Neural cell (in vitro differentiated cells): ENCODE measurements at regions not wholly inside any gene's neighbourhood (a gene's known extent, or its start where the extent isn't known, plus 50 kb on each side); places are given as distances from the start of the nearest gene placed in this dataset.

Experiments
- H2AFZ ChIP-seq: fragments of 200-600, 300-800 bp; sonication (generic), shearing (Covaris generic); 2 replicates; pipeline ENCODE4 v1.6.0; 2014; ENCODE audit warnings: low read depth, mild to moderate bottlenecking, antibody characterized with exemption, low read length, moderate library complexity
- H3F3A ChIP-seq: fragments of 200-600 bp; shearing (Covaris generic); 2 replicates; pipeline ENCODE4 v1.6.1; 2016; ENCODE audit warnings: mild to moderate bottlenecking, moderate library complexity, mixed read lengths, antibody characterized with exemption, low read length; ENCODE audit not compliant: insufficient read depth, poor library complexity, severe bottlenecking
- H3K27ac ChIP-seq: fragments of 200-600, 300-800 bp; sonication (generic), shearing (Covaris generic); 2 replicates; pipeline ENCODE4 v1.5.1; 2014; ENCODE audit warnings: mild to moderate bottlenecking, low read length, moderate library complexity
- H3K27me3 ChIP-seq: fragments of 300-800, 200-600 bp; sonication (generic), shearing (Covaris generic); 2 replicates; pipeline ENCODE4 v1.6.0; 2014; ENCODE audit warnings: mild to moderate bottlenecking, low read depth, low read length, moderate library complexity; ENCODE audit not compliant: insufficient read depth
- H3K36me3 ChIP-seq: fragments of 300-800, 200-600 bp; sonication (generic), shearing (Covaris generic); 2 replicates; pipeline ENCODE4 v1.5.1; 2014; ENCODE audit warnings: mild to moderate bottlenecking, antibody characterized with exemption, low read length, moderate library complexity; ENCODE audit not compliant: insufficient read depth
- H3K4me2 ChIP-seq: fragments of 300-800, 200-600 bp; sonication (generic), shearing (Covaris generic); 2 replicates; pipeline ENCODE4 v1.6.0; 2014; ENCODE audit warnings: mild to moderate bottlenecking, low read length
- H3K4me3 ChIP-seq: fragments of 300-800, 200-600 bp; sonication (generic), shearing (Covaris generic); 2 replicates; pipeline ENCODE4 v1.5.1; 2014; ENCODE audit warnings: mild to moderate bottlenecking, low read length, moderate library complexity
- H3K79me2 ChIP-seq: fragments of 200-600 bp; shearing (Covaris generic); replicated peaks from 2 replicates; pipeline ENCODE4 v1.6.0; 2014; ENCODE audit warnings: mild to moderate bottlenecking, low read length, moderate library complexity; ENCODE audit not compliant: insufficient read depth
- H3K9ac ChIP-seq: fragments of 300-800, 200-600 bp; sonication (generic), shearing (Covaris generic); 2 replicates; pipeline ENCODE4 v1.6.1; 2016; ENCODE audit warnings: mild to moderate bottlenecking, low read length, mixed read lengths
- H3K9me2 ChIP-seq: fragments of 200-600 bp; shearing (Covaris generic); 2 replicates; pipeline ENCODE4 v1.6.1; 2016; ENCODE audit warnings: mild to moderate bottlenecking, low read length, mixed read lengths; ENCODE audit not compliant: insufficient read depth
- H3K9me3 ChIP-seq: fragments of 200-600, 300-800 bp; sonication (generic), shearing (Covaris generic); 2 replicates; pipeline ENCODE4 v1.6.1; 2016; ENCODE audit warnings: mild to moderate bottlenecking, mixed run types, low read length, moderate library complexity, mixed read lengths
- H4K20me1 ChIP-seq: fragments of 200-600 bp; shearing (Covaris generic); 2 replicates; pipeline ENCODE4 v1.6.1; 2016; ENCODE audit warnings: mild to moderate bottlenecking, mixed run types; ENCODE audit not compliant: insufficient read depth
- CTCF ChIP-seq: fragments of 450-650 bp; IDR thresholded peaks from 2 replicates; pipeline ENCODE4 v1.5.1; 2014; ENCODE audit warnings: antibody characterized with exemption, mild to moderate bottlenecking, moderate library complexity; ENCODE audit not compliant: poor library complexity, severe bottlenecking
- EP300 ChIP-seq: fragments of 450-650 bp; conservative IDR thresholded peaks from 2 replicates; pipeline ENCODE4 v1.6.1; 2014; ENCODE audit warnings: antibody characterized with exemption, mild to moderate bottlenecking, moderate library complexity; ENCODE audit not compliant: poor library complexity, severe bottlenecking
- EZH2 ChIP-seq: fragments of 200-600, 300-800 bp; shearing (Covaris generic), sonication (generic); IDR thresholded peaks from 2 replicates; pipeline ENCODE4 v1.6.1; 2014; ENCODE audit warnings: antibody characterized with exemption, low read length, borderline replicate concordance, mild to moderate bottlenecking; ENCODE audit not compliant: insufficient read depth, poor library complexity, severe bottlenecking
- MXI1 ChIP-seq: fragments of 450-650 bp; conservative IDR thresholded peaks from 2 replicates; pipeline ENCODE4 v1.6.1; 2014; ENCODE audit warnings: antibody characterized with exemption, mild to moderate bottlenecking; ENCODE audit not compliant: poor library complexity, severe bottlenecking
- POLR2AphosphoS5 ChIP-seq: IDR thresholded peaks from 2 replicates; pipeline ENCODE4 v1.6.1; 2012
- RAD21 ChIP-seq: fragments of 450-650 bp; conservative IDR thresholded peaks from 2 replicates; pipeline ENCODE4 v1.6.1; 2014; ENCODE audit warnings: antibody characterized with exemption, mild to moderate bottlenecking, moderate library complexity
- REST ChIP-seq: IDR thresholded peaks from 2 replicates; pipeline ENCODE4 v1.6.1; 2012; ENCODE audit warnings: borderline replicate concordance
- SMC3 ChIP-seq: fragments of 450-650 bp; conservative IDR thresholded peaks from 2 replicates; pipeline ENCODE4 v1.6.1; 2014; ENCODE audit warnings: antibody characterized with exemption, mild to moderate bottlenecking, moderate library complexity; ENCODE audit not compliant: poor library complexity
- TAF1 ChIP-seq: IDR thresholded peaks from 2 replicates; pipeline ENCODE4 v1.6.1; 2012; ENCODE audit warnings: low read depth

GRCh38 chr1:34450325-34450724 is 273.6 kb downstream of the C1orf94 start:
- Histone ChIP-seq H3K79me2 (no peaks in the 10 kb centered on the region), H3K9me2 (no peaks in the 10 kb centered on the region), H4K20me1 (no peaks in the 10 kb centered on the region), H3K9me3 (no peaks in the 10 kb centered on the region), H3F3A (no peaks in the 10 kb centered on the region), H3K4me2 (no peak overlapping the region), H3K9ac (no peak overlapping the region), H3K4me3 (no peak overlapping the region), H3K27ac (no peak overlapping the region), H2AFZ (no peak overlapping the region), H3K36me3 (no peaks in the 10 kb centered on the region), H3K27me3 (no peaks in the 10 kb centered on the region)
- TF ChIP-seq EP300 (no peak), RAD21 (no peak), REST (no peak), MXI1 (no peak), SMC3 (no peak), CTCF (no peak)

- Histone ChIP-seq H3K4me2 (no peak overlapping the region), H3K9me2 (no peaks in the 10 kb centered on the region), H4K20me1 (no peaks in the 10 kb centered on the region), H3K4me3 (no peak overlapping the region), H3K27me3 (no peaks in the 10 kb centered on the region), H2AFZ (no peak overlapping the region), H3K9ac (no peak overlapping the region), H3K36me3 (no peaks in the 10 kb centered on the region), H3F3A (no peaks in the 10 kb centered on the region), H3K27ac (no peak overlapping the region), H3K9me3 (no peaks in the 10 kb centered on the region), H3K79me2 (no peaks in the 10 kb centered on the region)
- TF ChIP-seq SMC3 (no peak), CTCF (no peak)
Observed at GRCh38 chr1:34452451-34452850, 275.7 kb downstream of the C1orf94 start.

GRCh38 chr1:34455121-34455520 is 278.4 kb downstream of the C1orf94 start:
- Histone ChIP-seq H2AFZ (no peak overlapping the region), H4K20me1 (no peaks in the 10 kb centered on the region), H3K79me2 (no peaks in the 10 kb centered on the region), H3K36me3 (no peaks in the 10 kb centered on the region), H3K4me2 (no peak overlapping the region), H3F3A (no peaks in the 10 kb centered on the region), H3K27ac (no peak overlapping the region), H3K9me2 (no peaks in the 10 kb centered on the region), H3K4me3 (no peak overlapping the region), H3K9me3 (no peaks in the 10 kb centered on the region), H3K9ac (no peak overlapping the region), H3K27me3 (no peaks in the 10 kb centered on the region)
- no peak for TF ChIP-seq TAF1
- TF ChIP-seq CTCF = no peak
- no peak for TF ChIP-seq EZH2
- no peak for TF ChIP-seq EP300
- no peak for TF ChIP-seq MXI1
- TF ChIP-seq POLR2AphosphoS5 = no peak
- TF ChIP-seq REST = no peak
- no peak for TF ChIP-seq SMC3
